ENCODE measurements at regions not wholly inside any gene's neighbourhood (a gene's known extent, or its start where the extent isn't known, plus 50 kb on each side); places are given as distances from the start of the nearest gene placed in this dataset.

DNA sequence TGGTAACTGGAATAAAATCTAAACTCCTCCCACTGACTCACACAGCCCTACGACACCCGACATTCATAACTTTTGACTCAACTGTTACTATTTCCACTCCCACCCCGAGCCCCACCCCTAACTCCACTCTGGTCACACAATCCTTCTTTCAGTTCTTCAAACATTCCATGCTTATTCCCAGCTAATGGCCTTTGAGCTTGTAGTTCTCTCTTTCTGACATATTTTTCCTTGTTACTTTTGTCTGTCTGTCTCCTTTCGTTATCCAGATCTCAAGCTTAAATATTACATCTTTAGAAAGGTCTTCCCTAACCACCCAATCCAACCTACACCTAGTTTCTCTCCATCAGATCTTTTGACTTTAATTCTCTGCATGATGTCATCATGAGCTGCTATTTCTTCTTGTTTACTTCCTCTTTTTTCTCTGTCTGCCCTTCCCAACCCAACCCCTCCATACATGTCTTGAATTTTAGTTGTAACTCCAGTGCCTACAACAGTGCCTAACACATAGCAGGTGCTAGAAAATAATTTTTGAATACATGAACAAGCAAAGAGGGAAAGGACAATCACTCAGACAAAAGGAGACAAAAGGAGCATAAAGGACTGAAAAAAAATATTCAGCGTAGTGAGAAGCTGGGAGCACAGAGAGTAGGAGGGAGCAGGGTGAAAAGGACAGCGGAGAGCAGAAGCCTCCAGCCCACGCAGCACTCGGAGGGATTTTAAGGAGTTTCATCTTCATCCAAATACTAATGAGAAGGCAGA, 65.2 kb upstream of the SMIM36 start:
- POLR2A ChIA-PET (ENCODE audit: partially characterized antibody) = interaction anchor here (1.0 to 1.2 kb wide), 2 partner anchors 49 to 175 kb away, joined by 3 to 4 read pairs; partner anchors contain the start of gene PCTP
- Histone ChIP-seq H3K27me3 (ENCODE audit: insufficient read depth, low read length) (no peaks in the 10 kb centered on the region), H3K27ac (ENCODE audit: low read depth, low read length) (peak overlapping the region; percentile 47), H3K4me1 (ENCODE audit: insufficient read depth, low read length) (peaks cover 30% of the 10 kb centered on the region), H3K36me3 (ENCODE audit: insufficient read depth, low read length) (no peaks in the 10 kb centered on the region), H3K4me3 (ENCODE audit: low read length in 2 of 2) (peak overlapping the region in 1 of 2 donors; percentile 57), H3K9me3 (ENCODE audit: control insufficient read depth in 1 of 2, low read length in 2 of 2) (no peaks in the 10 kb centered on the region)
- peak in 2 of 5 donors; percentile 6 to 7 for DNase-seq
- CTCF ChIA-PET (ENCODE audit: partially characterized antibody) = interaction anchor here (0.9 to 2.4 kb wide), 6 partner anchors 14 to 175 kb away, joined by 3 to 10 read pairs (median 4); partner anchors contain the start of gene PCTP
- no peaks in the 10 kb centered on the region for H3K27me3 Mint-ChIP-seq
- H3K4me1 Mint-ChIP-seq = peaks cover 8 to 10% (median 9%) of the 10 kb centered on the region in 4 donors
- no peaks in the 10 kb centered on the region for H3K9me3 Mint-ChIP-seq
- H3K27ac Mint-ChIP-seq = no peak overlapping the region
- no peak overlapping the region for H3K4me3 Mint-ChIP-seq
- no peaks in the 10 kb centered on the region for H3K36me3 Mint-ChIP-seq
- intact Hi-C loops (cut with micrococcal nuclease) = loop anchor here (10.0 kb wide), 1 partner anchor 152 kb away; the partner anchor contains the start of gene MMD

DNA sequence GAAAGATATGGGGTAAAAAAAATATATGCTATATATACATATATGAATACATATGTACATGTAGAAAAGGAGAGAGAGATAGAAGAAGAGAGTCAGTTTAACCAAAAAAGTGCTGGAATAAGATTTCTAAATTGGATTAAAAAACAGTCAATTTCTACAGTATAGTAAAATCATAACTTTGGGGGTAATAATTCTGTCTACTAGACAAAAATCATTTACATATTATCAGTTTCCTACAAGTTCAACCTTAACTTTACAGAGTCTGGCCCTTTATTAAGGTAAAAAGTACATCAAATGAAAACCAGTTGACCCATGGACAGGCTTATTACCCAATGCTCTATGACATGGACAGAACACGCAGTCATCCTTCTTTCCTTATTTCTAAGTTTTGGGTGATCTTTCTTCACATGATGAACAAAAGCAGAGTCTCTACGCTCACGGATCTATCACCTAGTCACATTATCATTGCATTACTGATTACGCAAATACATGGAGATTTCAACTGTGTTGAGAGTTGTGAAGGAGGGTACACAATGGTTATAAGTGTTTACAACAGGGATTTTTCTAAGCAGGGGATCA, 63.9 kb upstream of the SMIM36 start:
- ChIA-PET POLR2A (ENCODE audit: partially characterized antibody) (no interaction called here), CTCF (ENCODE audit: partially characterized antibody) (no interaction called here)
- Mint-ChIP-seq H3K36me3 (no peaks in the 10 kb centered on the region), H3K27me3 (no peaks in the 10 kb centered on the region), H3K4me3 (no peak overlapping the region), H3K4me1 (peaks cover under 1 to 2% (median 1%) of the 10 kb centered on the region in 4 donors), H3K9me3 (no peaks in the 10 kb centered on the region), H3K27ac (no peak overlapping the region)
- intact Hi-C loops (cut with micrococcal nuclease) = loop anchor here (10.0 kb wide), 1 partner anchor 150 kb away; the partner anchor contains the start of gene MMD
- no peaks in the 10 kb centered on the region for H3K27me3 ChIP-seq (ENCODE audit: insufficient read depth, low read length)
- H3K4me3 ChIP-seq (ENCODE audit: low read length in 2 of 2) = no peak overlapping the region
- H3K27ac ChIP-seq (ENCODE audit: low read depth, low read length) = no peak overlapping the region
- no peaks in the 10 kb centered on the region for H3K36me3 ChIP-seq (ENCODE audit: insufficient read depth, low read length)
- no peaks in the 10 kb centered on the region for H3K9me3 ChIP-seq (ENCODE audit: control insufficient read depth in 1 of 2, low read length in 2 of 2)
- DNase-seq = no peak
- peaks cover 23% of the 10 kb centered on the region for H3K4me1 ChIP-seq (ENCODE audit: insufficient read depth, low read length)

DNA sequence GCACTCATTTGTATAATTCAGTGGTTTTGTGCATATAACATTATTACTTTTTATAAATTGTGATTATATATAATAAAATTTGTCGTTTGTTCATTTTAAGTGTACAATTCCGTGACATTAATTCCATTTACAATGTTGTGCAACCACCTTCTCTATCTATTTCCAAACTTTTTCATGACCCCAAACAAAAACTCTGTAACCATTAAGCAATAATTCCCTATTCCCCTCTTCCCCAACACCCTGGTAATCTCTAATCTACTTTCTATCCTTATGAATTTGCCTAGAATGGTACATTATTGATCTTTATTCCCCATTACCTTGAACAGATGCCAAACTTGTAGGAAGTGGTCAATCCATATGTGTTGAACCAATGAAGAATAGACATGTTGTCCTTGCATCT, 61.3 kb upstream of the SMIM36 start:
- no peaks in the 10 kb centered on the region for H3K9me3 Mint-ChIP-seq

DNA sequence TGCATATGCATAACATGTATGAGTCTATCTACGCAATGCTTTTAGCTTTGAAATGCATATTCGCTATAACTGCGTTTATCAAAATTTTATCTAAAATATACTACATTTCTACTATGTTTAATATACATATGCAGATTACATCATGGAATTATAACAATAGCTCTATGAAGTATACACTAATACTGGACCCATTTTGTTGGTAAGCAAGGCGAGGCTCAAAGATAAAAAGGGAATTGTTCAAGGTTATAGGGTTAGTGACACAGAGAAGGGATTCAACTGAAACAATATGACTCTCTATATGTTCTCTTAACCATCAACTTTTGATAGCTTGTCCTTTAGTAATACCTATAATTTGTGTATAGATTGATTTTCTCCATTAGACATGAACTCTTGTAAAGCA, 60.9 kb upstream of the SMIM36 start:
- H3K4me3 Mint-ChIP-seq = no peak overlapping the region
- Histone ChIP-seq H3K4me1 (ENCODE audit: insufficient read depth, low read length) (peaks cover 17% of the 10 kb centered on the region), H3K4me3 (ENCODE audit: low read length in 2 of 2) (no peak overlapping the region), H3K9me3 (ENCODE audit: control insufficient read depth in 1 of 2, low read length in 2 of 2) (no peaks in the 10 kb centered on the region), H3K36me3 (ENCODE audit: insufficient read depth, low read length) (no peaks in the 10 kb centered on the region), H3K27ac (ENCODE audit: low read depth, low read length) (no peak overlapping the region), H3K27me3 (ENCODE audit: insufficient read depth, low read length) (no peaks in the 10 kb centered on the region)
- intact Hi-C loops (cut with micrococcal nuclease) = loop anchor here (10.0 kb wide), 1 partner anchor 147 kb away; the partner anchor contains the start of gene MMD
- H3K4me1 Mint-ChIP-seq = peaks cover 0 to 1% (median 0%) of the 10 kb centered on the region in 4 donors
- H3K36me3 Mint-ChIP-seq = no peaks in the 10 kb centered on the region
- CTCF ChIA-PET (ENCODE audit: partially characterized antibody) = interaction anchor here (1.2 to 2.4 kb wide), 3 partner anchors 42 to 46 kb away, joined by 4 to 6 read pairs (median 5); no protein-coding TSS in a partner anchor
- H3K9me3 Mint-ChIP-seq = no peaks in the 10 kb centered on the region
- H3K27me3 Mint-ChIP-seq = no peaks in the 10 kb centered on the region
- DNase-seq = no peak
- POLR2A ChIA-PET (ENCODE audit: partially characterized antibody) = no interaction called here
- H3K27ac Mint-ChIP-seq = no peak overlapping the region

More for the DNA sequence above, 61.3 kb upstream of the SMIM36 start:
- Mint-ChIP-seq H3K27ac (no peak overlapping the region), H3K4me3 (no peak overlapping the region), H3K36me3 (no peaks in the 10 kb centered on the region), H3K4me1 (peaks cover 0 to 1% (median 0%) of the 10 kb centered on the region in 4 donors), H3K27me3 (no peaks in the 10 kb centered on the region)
- Histone ChIP-seq H3K27ac (ENCODE audit: low read depth, low read length) (no peak overlapping the region), H3K4me3 (ENCODE audit: low read length in 2 of 2) (no peak overlapping the region), H3K27me3 (ENCODE audit: insufficient read depth, low read length) (no peaks in the 10 kb centered on the region), H3K36me3 (ENCODE audit: insufficient read depth, low read length) (no peaks in the 10 kb centered on the region), H3K4me1 (ENCODE audit: insufficient read depth, low read length) (peaks cover 19% of the 10 kb centered on the region), H3K9me3 (ENCODE audit: control insufficient read depth in 1 of 2, low read length in 2 of 2) (no peaks in the 10 kb centered on the region)
- intact Hi-C loops (cut with micrococcal nuclease) = loop anchor here (10.0 kb wide), 1 partner anchor 148 kb away; the partner anchor contains the start of gene MMD
- ChIA-PET CTCF (ENCODE audit: partially characterized antibody) (interaction anchor here (1.2 to 2.4 kb wide), 2 partner anchors 42 to 46 kb away, joined by 4 to 5 read pairs; no protein-coding TSS in a partner anchor), POLR2A (ENCODE audit: partially characterized antibody) (no interaction called here)
- no peak for DNase-seq

DNA sequence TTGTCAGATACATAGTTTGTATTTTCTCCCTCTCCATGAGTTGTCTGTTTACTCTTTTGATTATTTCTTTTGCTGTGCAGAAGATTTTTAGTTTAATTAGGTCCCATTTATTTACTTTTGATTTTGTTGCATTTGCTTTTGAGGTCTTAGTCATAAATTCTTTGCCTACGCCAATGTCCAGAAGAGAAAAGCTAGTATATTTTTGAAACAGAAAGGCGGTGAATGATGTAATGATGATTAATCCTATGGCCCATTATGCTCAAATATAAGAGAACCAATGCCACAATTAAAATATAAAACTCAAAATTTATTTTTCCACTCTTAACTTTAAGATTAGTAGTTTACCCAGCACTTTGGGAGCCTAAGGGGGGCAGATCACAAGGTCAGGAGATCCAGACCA, 59.8 kb upstream of the SMIM36 start:
- H3K4me1 ChIP-seq (ENCODE audit: insufficient read depth, low read length) = peaks cover 8% of the 10 kb centered on the region
- DNase-seq = no peak
- H3K9me3 Mint-ChIP-seq = no peaks in the 10 kb centered on the region
- no peak overlapping the region for H3K27ac ChIP-seq (ENCODE audit: low read depth, low read length)
- H3K27me3 Mint-ChIP-seq = peaks cover 0 to 4% of the 10 kb centered on the region in 2 donors
- H3K36me3 Mint-ChIP-seq = no peaks in the 10 kb centered on the region
- ChIA-PET POLR2A (ENCODE audit: partially characterized antibody) (no interaction called here), CTCF (ENCODE audit: partially characterized antibody) (interaction anchor here (1.6 kb wide), 1 partner anchor 45 kb away, joined by 6 read pairs; no protein-coding TSS in a partner anchor)
- H3K9me3 ChIP-seq (ENCODE audit: control insufficient read depth in 1 of 2, low read length in 2 of 2) = no peaks in the 10 kb centered on the region
- intact Hi-C loops (cut with micrococcal nuclease) = loop anchor here (10.0 kb wide), 1 partner anchor 146 kb away; the partner anchor contains the start of gene MMD
- H3K27ac Mint-ChIP-seq = no peak overlapping the region
- peaks cover 0 to 1% (median 0%) of the 10 kb centered on the region in 4 donors for H3K4me1 Mint-ChIP-seq
- H3K4me3 ChIP-seq (ENCODE audit: low read length in 2 of 2) = no peak overlapping the region
- H3K27me3 ChIP-seq (ENCODE audit: insufficient read depth, low read length) = no peaks in the 10 kb centered on the region
- H3K36me3 ChIP-seq (ENCODE audit: insufficient read depth, low read length) = no peaks in the 10 kb centered on the region
- H3K4me3 Mint-ChIP-seq = no peak overlapping the region

DNA sequence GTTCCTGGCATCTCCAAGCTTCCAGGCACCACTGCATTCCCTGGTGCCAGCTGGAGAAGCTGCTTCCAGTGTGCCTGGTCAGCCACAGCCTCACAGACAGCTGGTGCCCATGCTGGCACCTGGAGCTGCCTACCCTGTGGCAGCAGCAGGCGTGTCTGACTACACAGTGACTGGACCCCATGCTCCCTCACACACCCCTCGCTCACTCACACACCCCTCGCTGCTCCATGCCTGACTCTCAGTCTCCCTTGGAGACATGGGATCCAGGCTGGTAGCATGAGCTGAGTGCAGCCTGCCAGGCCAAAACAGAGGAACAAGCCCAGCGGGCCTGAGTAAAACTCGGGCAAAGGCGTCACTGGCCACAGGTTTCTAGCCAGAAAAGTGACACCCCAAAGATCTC, 59.1 kb upstream of the SMIM36 start:
- intact Hi-C loops (cut with micrococcal nuclease) = loop anchor here (10.0 kb wide), 1 partner anchor 146 kb away; the partner anchor contains the start of gene MMD
- Histone ChIP-seq H3K27ac (ENCODE audit: low read depth, low read length) (no peak overlapping the region), H3K36me3 (ENCODE audit: insufficient read depth, low read length) (no peaks in the 10 kb centered on the region), H3K4me1 (ENCODE audit: insufficient read depth, low read length) (peaks cover under 1% of the 10 kb centered on the region), H3K27me3 (ENCODE audit: insufficient read depth, low read length) (no peaks in the 10 kb centered on the region), H3K9me3 (ENCODE audit: control insufficient read depth in 1 of 2, low read length in 2 of 2) (no peaks in the 10 kb centered on the region), H3K4me3 (ENCODE audit: low read length in 2 of 2) (no peak overlapping the region)
- Mint-ChIP-seq H3K9me3 (no peaks in the 10 kb centered on the region), H3K27me3 (peaks cover 0 to 4% of the 10 kb centered on the region in 2 donors), H3K36me3 (no peaks in the 10 kb centered on the region), H3K27ac (no peak overlapping the region), H3K4me1 (peaks cover 0 to 1% (median 0%) of the 10 kb centered on the region in 4 donors), H3K4me3 (no peak overlapping the region)
- no peak for DNase-seq
- ChIA-PET POLR2A (ENCODE audit: partially characterized antibody) (no interaction called here), CTCF (ENCODE audit: partially characterized antibody) (interaction anchor here (0.7 to 1.6 kb wide), 4 partner anchors 14 to 148 kb away, joined by 3 to 6 read pairs (median 3); no protein-coding TSS in a partner anchor)

Data from CD4-positive, alpha-beta memory T cell (primary cell).